Neural progenitor cell (in vitro differentiated cells): ENCODE measurements at regions not wholly inside any gene's neighbourhood (a gene's known extent, or its start where the extent isn't known, plus 50 kb on each side); places are given as distances from the start of the nearest gene placed in this dataset.
"Not testable (repeated sequence)": the region's sequence is repeated elsewhere in the genome, so short reads cannot be mapped to it uniquely, and the experiment has no call there.

Experiments
- DNase-seq: peaks from one replicate; pipeline ENCODE4 v3.0.0-alpha.2; 2016; ENCODE audit warnings: low spot score
- H2AFZ ChIP-seq: fragments of 200-600 bp; sonication (generic); replicated peaks from 2 replicates; pipeline ENCODE4 v1.6.1; 2016; ENCODE audit warnings: antibody characterized with exemption
- H3F3A ChIP-seq: fragments of 200-600 bp; sonication (generic); 2 replicates; pipeline ENCODE4 v1.6.1; 2016; ENCODE audit warnings: antibody characterized with exemption, low read depth
- H3K27ac ChIP-seq: fragments of 200-600 bp; sonication (generic); 2 replicates; pipeline ENCODE4 v1.5.1; 2016; ENCODE audit warnings: mild to moderate bottlenecking
- H3K27me3 ChIP-seq: fragments of 200-600 bp; sonication (generic); 2 replicates; pipeline ENCODE4 v1.6.1; 2016; ENCODE audit warnings: mild to moderate bottlenecking, moderate library complexity
- H3K36me3 ChIP-seq: fragments of 200-600 bp; sonication (generic); 2 replicates; pipeline ENCODE4 v1.5.1; 2016
- H3K4me1 ChIP-seq: fragments of 200-600 bp; sonication (generic); 2 replicates; pipeline ENCODE4 v1.6.1; 2016; ENCODE audit warnings: mixed run types
- H3K4me2 ChIP-seq: fragments of 200-600 bp; sonication (generic); 2 replicates; pipeline ENCODE4 v1.6.1; 2016
- H3K4me3 ChIP-seq: fragments of 200-600 bp; sonication (generic); 2 replicates; pipeline ENCODE4 v1.5.1; 2016
- H3K79me2 ChIP-seq: fragments of 200-600 bp; sonication (generic); 2 replicates; pipeline ENCODE4 v1.6.1; 2016; ENCODE audit warnings: low read depth
- H3K9ac ChIP-seq: fragments of 200-600 bp; sonication (generic); 2 replicates; pipeline ENCODE4 v1.6.1; 2016
- H3K9me3 ChIP-seq: fragments of 200-600 bp; sonication (generic); 2 replicates; pipeline ENCODE4 v1.5.1; 2016; ENCODE audit warnings: low read depth
- H4K20me1 ChIP-seq: fragments of 200-600 bp; sonication (generic); 2 replicates; pipeline ENCODE4 v1.6.1; 2016; ENCODE audit warnings: low read depth
- H3K27ac Mint-ChIP-seq: 3 replicates; pipeline ENCODE4 v1.8.0; 2021; ENCODE audit warnings: mixed read lengths
- H3K27me3 Mint-ChIP-seq: 2 replicates; pipeline ENCODE4 v1.8.0; 2022; ENCODE audit warnings: low read depth, mild to moderate bottlenecking, inconsistent platforms, moderate library complexity, mixed read lengths; ENCODE audit not compliant: insufficient read depth
- H3K36me3 Mint-ChIP-seq: 3 replicates; pipeline ENCODE4 v1.8.0; 2021; ENCODE audit warnings: mixed read lengths
- H3K4me1 Mint-ChIP-seq: 3 replicates; pipeline ENCODE4 v1.8.0; 2021; ENCODE audit warnings: mixed read lengths
- H3K4me3 Mint-ChIP-seq: 3 replicates; pipeline ENCODE4 v1.8.0; 2021; ENCODE audit warnings: mild to moderate bottlenecking, moderate library complexity, mixed read lengths
- H3K9me3 Mint-ChIP-seq: 3 replicates; pipeline ENCODE4 v1.8.0; 2020; ENCODE audit warnings: mixed read lengths
- EZH2 ChIP-seq: fragments of 200-600 bp; sonication (generic); IDR thresholded peaks from 2 replicates; pipeline ENCODE4 v1.6.1; 2017; ENCODE audit warnings: antibody characterized with exemption, mild to moderate bottlenecking, moderate library complexity
- EZH2phosphoT487 ChIP-seq: fragments of 200-600 bp; sonication (generic); IDR thresholded peaks from 2 replicates; pipeline ENCODE4 v1.6.1; 2017; ENCODE audit warnings: antibody characterized with exemption
- TF ChIP-seq, protein P1 (sequence below): fragments of 200-600 bp; sonication (generic); IDR thresholded peaks from 2 replicates; pipeline ENCODE4 v1.5.1; 2017; ENCODE audit warnings: antibody characterized with exemption, mild to moderate bottlenecking

DNA sequence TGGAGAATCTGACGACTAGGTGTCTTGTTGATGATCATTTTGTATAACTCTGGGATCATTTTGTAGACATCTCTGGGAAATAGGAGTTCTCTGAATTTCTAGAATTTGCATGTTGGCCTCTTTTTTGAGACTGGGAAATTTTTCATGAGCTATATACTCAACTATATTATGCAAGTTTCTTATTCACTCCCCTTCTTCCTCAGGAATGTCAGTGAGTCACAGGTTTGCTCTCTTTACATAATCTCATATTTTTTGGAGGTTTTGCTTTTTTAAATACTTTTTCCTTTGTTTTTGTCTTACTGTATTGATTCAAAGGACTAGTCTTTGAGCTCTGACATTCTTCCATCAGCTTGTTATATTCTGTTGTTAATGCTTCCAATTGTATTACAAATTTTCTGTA, 1324.2 kb downstream of the TECRL start:
- no peak overlapping the region for H3K27ac Mint-ChIP-seq
- DNase-seq = no peak
- H3K4me1 Mint-ChIP-seq = no peaks in the 10 kb centered on the region

DNA sequence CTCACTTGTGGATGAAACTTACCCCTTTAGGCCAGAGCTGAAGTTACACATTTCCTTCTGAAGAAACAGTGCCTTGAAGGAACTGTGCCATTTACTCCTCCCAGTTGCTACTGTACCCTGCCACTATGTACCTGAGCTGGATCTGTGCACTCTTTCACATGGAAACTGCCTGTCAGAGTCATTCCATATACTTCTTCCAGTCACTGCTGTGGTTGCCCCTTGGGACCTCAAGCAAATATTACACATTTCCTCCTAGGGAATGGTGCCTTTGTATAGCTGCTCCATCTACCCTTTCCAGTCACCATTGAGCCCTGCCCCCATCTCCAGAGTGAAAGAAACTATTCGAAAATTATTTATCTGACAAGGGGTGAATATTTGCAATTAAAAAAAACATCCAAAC, 1328.3 kb downstream of the TECRL start:
- peaks cover 3% of the 10 kb centered on the region for H3K9me3 Mint-ChIP-seq
- Histone ChIP-seq H3K79me2 (no peaks in the 10 kb centered on the region), H3K27me3 (no peaks in the 10 kb centered on the region), H2AFZ (no peak overlapping the region), H3K9ac (no peak overlapping the region), H3K36me3 (no peaks in the 10 kb centered on the region), H4K20me1 (no peaks in the 10 kb centered on the region), H3K4me2 (no peak overlapping the region), H3K27ac (no peak overlapping the region), H3K4me3 (no peak overlapping the region), H3K4me1 (no peaks in the 10 kb centered on the region), H3F3A (no peaks in the 10 kb centered on the region), H3K9me3 (no peaks in the 10 kb centered on the region)
- no peaks in the 10 kb centered on the region for H3K36me3 Mint-ChIP-seq
- H3K4me3 Mint-ChIP-seq = no peak overlapping the region
- TF ChIP-seq EZH2phosphoT487 (no peak), EZH2 (no peak)
- TF ChIP-seq, protein P1, sequence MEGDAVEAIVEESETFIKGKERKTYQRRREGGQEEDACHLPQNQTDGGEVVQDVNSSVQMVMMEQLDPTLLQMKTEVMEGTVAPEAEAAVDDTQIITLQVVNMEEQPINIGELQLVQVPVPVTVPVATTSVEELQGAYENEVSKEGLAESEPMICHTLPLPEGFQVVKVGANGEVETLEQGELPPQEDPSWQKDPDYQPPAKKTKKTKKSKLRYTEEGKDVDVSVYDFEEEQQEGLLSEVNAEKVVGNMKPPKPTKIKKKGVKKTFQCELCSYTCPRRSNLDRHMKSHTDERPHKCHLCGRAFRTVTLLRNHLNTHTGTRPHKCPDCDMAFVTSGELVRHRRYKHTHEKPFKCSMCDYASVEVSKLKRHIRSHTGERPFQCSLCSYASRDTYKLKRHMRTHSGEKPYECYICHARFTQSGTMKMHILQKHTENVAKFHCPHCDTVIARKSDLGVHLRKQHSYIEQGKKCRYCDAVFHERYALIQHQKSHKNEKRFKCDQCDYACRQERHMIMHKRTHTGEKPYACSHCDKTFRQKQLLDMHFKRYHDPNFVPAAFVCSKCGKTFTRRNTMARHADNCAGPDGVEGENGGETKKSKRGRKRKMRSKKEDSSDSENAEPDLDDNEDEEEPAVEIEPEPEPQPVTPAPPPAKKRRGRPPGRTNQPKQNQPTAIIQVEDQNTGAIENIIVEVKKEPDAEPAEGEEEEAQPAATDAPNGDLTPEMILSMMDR = no peak
- no peaks in the 10 kb centered on the region for H3K27me3 Mint-ChIP-seq
- no peaks in the 10 kb centered on the region for H3K4me1 Mint-ChIP-seq
- no peak overlapping the region for H3K27ac Mint-ChIP-seq
- DNase-seq = no peak

More for the DNA sequence above, 1324.2 kb downstream of the TECRL start:
- no peaks in the 10 kb centered on the region for H3K9me3 Mint-ChIP-seq
- no peaks in the 10 kb centered on the region for H3K4me1 ChIP-seq
- no peaks in the 10 kb centered on the region for H4K20me1 ChIP-seq
- no peak overlapping the region for H2AFZ ChIP-seq
- no peaks in the 10 kb centered on the region for H3K36me3 Mint-ChIP-seq
- TF ChIP-seq EZH2phosphoT487 = no peak
- no peak for TF ChIP-seq EZH2
- TF ChIP-seq, protein P1 = no peak
- H3K4me3 ChIP-seq = no peak overlapping the region
- no peak overlapping the region for H3K4me2 ChIP-seq
- no peaks in the 10 kb centered on the region for H3K27me3 ChIP-seq
- no peaks in the 10 kb centered on the region for H3K79me2 ChIP-seq
- H3F3A ChIP-seq = no peaks in the 10 kb centered on the region
- no peak overlapping the region for H3K9ac ChIP-seq
- no peaks in the 10 kb centered on the region for H3K9me3 ChIP-seq
- no peaks in the 10 kb centered on the region for H3K27me3 Mint-ChIP-seq
- no peaks in the 10 kb centered on the region for H3K36me3 ChIP-seq
- H3K4me3 Mint-ChIP-seq = no peak overlapping the region
- H3K27ac ChIP-seq = no peak overlapping the region

DNA sequence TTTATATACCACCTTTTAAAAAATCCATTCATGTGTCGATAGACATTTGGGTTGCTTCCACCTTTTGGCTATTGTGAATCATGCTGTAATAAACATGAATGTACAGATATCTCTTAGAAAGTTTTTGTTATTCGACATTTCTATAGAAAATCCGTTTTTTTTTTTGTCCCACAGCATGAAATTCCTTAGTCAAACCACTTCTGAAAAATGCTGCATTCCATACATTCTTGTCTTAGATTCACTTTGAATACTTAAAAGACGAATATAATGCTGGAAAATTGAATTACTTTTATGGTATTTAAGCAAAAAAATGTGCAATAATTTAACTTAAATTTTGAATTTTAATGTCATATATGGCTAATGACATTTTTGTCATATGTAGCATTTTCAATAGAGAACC, 1345.5 kb downstream of the TECRL start:
- Histone ChIP-seq H3K36me3 (no peaks in the 10 kb centered on the region), H3K9me3 (no peaks in the 10 kb centered on the region), H3K9ac (no peak overlapping the region), H3K4me2 (no peak overlapping the region), H3K27ac (no peak overlapping the region), H2AFZ (no peak overlapping the region), H3K27me3 (no peaks in the 10 kb centered on the region), H3K4me1 (no peaks in the 10 kb centered on the region), H3F3A (no peaks in the 10 kb centered on the region), H3K79me2 (no peaks in the 10 kb centered on the region), H4K20me1 (no peaks in the 10 kb centered on the region), H3K4me3 (no peak overlapping the region)
- TF ChIP-seq, protein P1 = no peak
- TF ChIP-seq EZH2phosphoT487 (no peak), EZH2 (no peak)
- Mint-ChIP-seq H3K9me3 (peaks cover 4% of the 10 kb centered on the region), H3K4me3 (no peak overlapping the region), H3K27me3 (no peaks in the 10 kb centered on the region), H3K4me1 (peaks cover 5% of the 10 kb centered on the region), H3K36me3 (no peaks in the 10 kb centered on the region), H3K27ac (no peak overlapping the region)
- no peak for DNase-seq

DNA sequence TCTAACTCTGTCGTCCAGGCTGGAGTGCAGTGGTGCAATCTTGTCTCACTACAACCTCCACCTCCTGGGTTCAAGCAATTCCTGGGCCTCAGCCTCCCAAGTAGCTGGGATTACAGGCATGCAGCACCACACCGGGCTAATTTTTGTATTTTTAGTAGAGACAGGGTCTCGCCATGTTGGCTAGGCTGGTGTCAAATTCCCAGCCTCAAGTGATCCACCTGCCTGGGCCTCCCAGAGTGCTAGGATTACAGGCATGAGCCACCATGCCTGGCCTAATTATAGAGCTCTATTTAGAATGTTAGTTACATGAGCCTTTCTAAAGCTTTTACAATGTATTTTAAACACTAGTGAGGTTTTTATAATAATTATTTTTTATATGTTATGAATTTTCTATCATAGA, 1346.4 kb downstream of the TECRL start:
- H3K4me1 ChIP-seq, H4K20me1 ChIP-seq, H3K27me3 ChIP-seq, H3K36me3 Mint-ChIP-seq, H3K27ac ChIP-seq, H2AFZ ChIP-seq, H3F3A ChIP-seq, H3K27me3 Mint-ChIP-seq, H3K9me3 Mint-ChIP-seq, H3K79me2 ChIP-seq, H3K9ac ChIP-seq, H3K36me3 ChIP-seq, H3K4me1 Mint-ChIP-seq, H3K27ac Mint-ChIP-seq, H3K9me3 ChIP-seq, H3K4me3 ChIP-seq, H3K4me2 ChIP-seq, DNase-seq, H3K4me3 Mint-ChIP-seq: not testable (repeated sequence)
